Naive thymus-derived CD8-positive, alpha-beta T cell (primary cell): ENCODE measurements at regions not wholly inside any gene's neighbourhood (a gene's known extent, or its start where the extent isn't known, plus 50 kb on each side); places are given as distances from the start of the nearest gene placed in this dataset.
"Not testable (repeated sequence)": the region's sequence is repeated elsewhere in the genome, so short reads cannot be mapped to it uniquely, and the experiment has no call there.

Experiments
- ATAC-seq, 2 donors: fragments of 150-1000 bp; cut with Tn5 transposase in 1 of 2; sonication (Bioruptor Pico), chemical (Tn5 transposase) in 1 of 2; 1 replicate in 1 of 2; 2 replicates in 1 of 2; pipeline ENCODE4 v1.10.0; 2021; ENCODE audit warnings: mild to moderate bottlenecking in 2 of 2, moderate library complexity in 2 of 2
- POLR2A ChIA-PET: fragments of 350-600 bp; sonication (Branson Sonifier 250); formaldehyde crosslinking; loops from one replicate; lab custom pipeline; 2021; ENCODE audit warnings: antibody characterized with exemption; lab: Charles Lee
- DNase-seq, 10 donors: peaks; one replicate each; pipeline versions ENCODE4 v3.0.0 to v3.0.0-alpha.2; 2020 to 2022
- H3K27ac Mint-ChIP-seq, 10 donors: one replicate each; pipeline ENCODE4 v1.8.0; 2020 to 2022; ENCODE audit warnings: mild to moderate bottlenecking in 10 of 10, mixed read lengths in 10 of 10, moderate library complexity in 4 of 10, inconsistent platforms in 1 of 10
- H3K27me3 Mint-ChIP-seq, 5 donors: one replicate each; pipeline ENCODE4 v1.8.0; 2021 to 2022; ENCODE audit warnings: mixed read lengths in 5 of 5
- H3K36me3 Mint-ChIP-seq, 3 donors: one replicate each; pipeline ENCODE4 v1.8.0; 2020 to 2022; ENCODE audit warnings: mixed read lengths in 3 of 3, mild to moderate bottlenecking in 2 of 3, inconsistent platforms in 1 of 3
- H3K4me1 Mint-ChIP-seq, 4 donors: one replicate each; pipeline ENCODE4 v1.8.0; 2021 to 2022; ENCODE audit warnings: mixed read lengths in 4 of 4
- H3K4me3 Mint-ChIP-seq, 10 donors: one replicate each; pipeline ENCODE4 v1.8.0; 2020 to 2022; ENCODE audit warnings: mild to moderate bottlenecking in 10 of 10, mixed read lengths in 10 of 10, moderate library complexity in 6 of 10, inconsistent platforms in 1 of 10
- H3K9me3 Mint-ChIP-seq, 9 donors: one replicate each; pipeline ENCODE4 v1.8.0; 2020 to 2022; ENCODE audit warnings: mixed read lengths in 9 of 9, mild to moderate bottlenecking in 3 of 9, inconsistent platforms in 1 of 9, moderate library complexity in 1 of 9

GRCh38 chr16:65234721-65235320 is 113.0 kb upstream of the CDH11 start:
- Mint-ChIP-seq H3K9me3 (peaks cover 0 to 29% (median 0%) of the 10 kb centered on the region in 9 donors), H3K4me3 (peak overlapping the region in 1 of 10 donors; percentile 66)
- ATAC-seq, DNase-seq, H3K36me3 Mint-ChIP-seq, H3K27ac Mint-ChIP-seq, H3K4me1 Mint-ChIP-seq, POLR2A ChIA-PET, H3K27me3 Mint-ChIP-seq: not testable (repeated sequence)

DNA sequence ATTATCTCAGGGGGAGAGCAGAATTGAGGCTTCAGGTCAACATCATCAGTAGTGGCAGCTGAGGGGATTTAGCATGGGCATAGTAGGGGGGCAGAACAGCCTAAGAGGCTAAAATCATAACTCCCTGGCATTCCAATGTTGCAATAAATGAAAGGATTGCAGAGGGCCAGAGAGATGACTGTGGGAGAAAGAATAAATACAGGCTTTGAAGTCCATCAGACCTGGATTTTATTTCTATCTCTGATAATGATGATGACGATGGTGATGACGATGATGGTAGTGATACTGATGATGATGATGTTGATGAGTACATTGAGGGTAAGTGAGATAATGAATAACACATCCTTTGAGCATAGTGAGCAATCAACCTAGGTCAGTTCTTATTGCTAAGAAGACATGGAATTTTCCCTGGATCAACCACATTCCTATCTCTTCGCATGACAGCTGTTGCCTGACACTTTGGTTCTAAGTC is 107.4 kb upstream of the CDH11 start:
- DNase-seq: no peak
- Mint-ChIP-seq H3K9me3 (peaks cover 0 to 42% (median 4%) of the 10 kb centered on the region in 9 donors), H3K27ac (no peak overlapping the region), H3K4me1 (peaks cover 0 to 3% (median 0%) of the 10 kb centered on the region in 4 donors), H3K4me3 (no peak overlapping the region), H3K27me3 (peaks cover 0 to 3% (median 0%) of the 10 kb centered on the region in 5 donors), H3K36me3 (no peaks in the 10 kb centered on the region)
- no peak for ATAC-seq
- POLR2A ChIA-PET: no interaction called here

- ATAC-seq (no peak), DNase-seq (no peak)
- POLR2A ChIA-PET: no interaction called here
- H3K4me3 Mint-ChIP-seq: no peak overlapping the region
- H3K4me1 Mint-ChIP-seq: peaks cover 0 to 3% (median 0%) of the 10 kb centered on the region in 4 donors
- peaks cover 0 to 43% (median 3%) of the 10 kb centered on the region in 9 donors for H3K9me3 Mint-ChIP-seq
- H3K36me3 Mint-ChIP-seq: no peaks in the 10 kb centered on the region
- H3K27me3 Mint-ChIP-seq: peaks cover 0 to 7% (median 0%) of the 10 kb centered on the region in 5 donors
- H3K27ac Mint-ChIP-seq: no peak overlapping the region
Observed at GRCh38 chr16:65227150-65227835, 105.4 kb upstream of the CDH11 start.

DNA sequence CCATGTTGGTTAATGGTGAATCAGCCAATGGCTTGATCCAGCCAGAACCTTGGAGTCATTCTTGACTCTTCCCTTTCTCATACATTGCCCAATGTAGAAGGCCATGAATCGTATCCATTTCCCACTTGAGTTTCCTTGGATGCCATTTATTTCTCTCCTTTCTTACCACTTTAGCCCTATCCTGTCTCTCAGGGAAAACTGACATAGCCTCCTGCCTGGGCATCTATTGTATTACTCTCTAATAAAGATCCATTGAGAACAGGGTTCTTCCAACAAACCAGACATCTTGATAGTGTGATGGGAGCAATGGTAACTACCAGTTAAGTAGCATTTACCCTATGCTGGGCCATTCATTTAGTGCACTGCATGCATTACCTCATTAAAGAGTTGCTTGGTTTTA is 104.2 kb upstream of the CDH11 start:
- Mint-ChIP-seq H3K36me3 (no peaks in the 10 kb centered on the region), H3K4me3 (no peak overlapping the region), H3K9me3 (peaks cover 0 to 32% (median 3%) of the 10 kb centered on the region in 9 donors), H3K27ac (no peak overlapping the region), H3K27me3 (peaks cover 0 to 7% (median 0%) of the 10 kb centered on the region in 5 donors), H3K4me1 (peaks cover 0 to 3% (median 0%) of the 10 kb centered on the region in 4 donors)
- POLR2A ChIA-PET: no interaction called here
- no peak for ATAC-seq
- DNase-seq: no peak

GRCh38 chr16:65225488-65225887 is 103.6 kb upstream of the CDH11 start:
- DNase-seq (no peak), ATAC-seq (no peak)
- Mint-ChIP-seq H3K4me1 (peaks cover 0 to 3% (median 0%) of the 10 kb centered on the region in 4 donors), H3K4me3 (no peak overlapping the region), H3K9me3 (peaks cover 0 to 30% (median 3%) of the 10 kb centered on the region in 9 donors), H3K36me3 (no peaks in the 10 kb centered on the region), H3K27ac (no peak overlapping the region), H3K27me3 (peaks cover 0 to 7% (median 0%) of the 10 kb centered on the region in 5 donors)
- POLR2A ChIA-PET: no interaction called here

DNA sequence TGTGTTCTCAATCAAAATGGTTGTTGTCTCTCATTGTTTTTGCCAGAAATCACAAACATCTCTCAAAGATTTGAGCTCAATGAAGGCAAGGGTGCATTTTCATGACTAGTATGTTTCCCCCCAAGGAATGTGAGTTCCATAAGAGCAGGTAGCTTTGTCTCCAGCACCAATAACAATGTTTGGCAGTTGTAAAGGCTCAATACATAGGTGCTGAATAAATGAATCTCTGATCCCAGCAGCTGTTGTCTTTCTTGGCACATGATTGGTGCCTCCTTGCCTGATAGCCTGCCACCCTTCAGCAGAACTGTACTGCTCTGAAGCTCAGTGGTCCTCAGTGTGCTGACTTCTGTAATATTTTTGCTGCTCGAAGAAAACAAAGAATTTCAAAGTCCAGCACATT is 103.1 kb upstream of the CDH11 start:
- ATAC-seq (no peak), DNase-seq (no peak)
- peaks cover 0 to 30% (median 3%) of the 10 kb centered on the region in 9 donors for H3K9me3 Mint-ChIP-seq
- H3K36me3 Mint-ChIP-seq: no peaks in the 10 kb centered on the region
- POLR2A ChIA-PET: no interaction called here
- H3K27me3 Mint-ChIP-seq: peaks cover 0 to 7% (median 0%) of the 10 kb centered on the region in 5 donors
- no peak overlapping the region for H3K27ac Mint-ChIP-seq
- H3K4me3 Mint-ChIP-seq: no peak overlapping the region
- peaks cover 0 to 3% (median 0%) of the 10 kb centered on the region in 4 donors for H3K4me1 Mint-ChIP-seq

DNA sequence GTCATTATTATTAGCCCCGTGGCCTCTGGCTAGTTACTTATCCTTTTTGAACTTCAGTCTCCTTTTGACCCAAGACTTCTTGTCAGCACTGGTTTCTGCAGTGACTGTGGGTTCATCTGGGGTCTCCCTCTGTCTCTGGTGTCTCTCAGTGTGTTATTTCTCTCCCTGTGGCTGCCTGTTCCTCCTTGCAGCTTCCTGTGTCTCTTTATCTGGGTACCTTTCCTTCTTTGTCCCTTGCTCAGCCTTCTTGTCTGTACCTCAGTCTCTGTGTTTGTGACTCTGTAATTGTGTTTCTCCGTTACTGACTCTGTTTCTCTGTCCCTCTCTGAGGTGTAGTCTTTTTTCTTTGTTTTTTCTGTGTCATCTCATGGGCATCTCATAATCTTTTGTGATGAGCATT is 102.6 kb upstream of the CDH11 start:
- POLR2A ChIA-PET: no interaction called here
- Mint-ChIP-seq H3K27ac (no peak overlapping the region), H3K9me3 (peaks cover 0 to 30% (median 3%) of the 10 kb centered on the region in 9 donors), H3K27me3 (peaks cover 0 to 7% (median 0%) of the 10 kb centered on the region in 5 donors), H3K36me3 (no peaks in the 10 kb centered on the region), H3K4me1 (peaks cover 0 to 3% (median 0%) of the 10 kb centered on the region in 4 donors), H3K4me3 (no peak overlapping the region)
- no peak for DNase-seq
- ATAC-seq: no peak

- Mint-ChIP-seq H3K27me3 (peaks cover 0 to 7% (median 0%) of the 10 kb centered on the region in 5 donors), H3K4me1 (peaks cover 0 to 3% (median 0%) of the 10 kb centered on the region in 4 donors), H3K9me3 (peaks cover 0 to 20% (median 4%) of the 10 kb centered on the region in 9 donors), H3K4me3 (no peak overlapping the region), H3K36me3 (no peaks in the 10 kb centered on the region), H3K27ac (no peak overlapping the region)
- ATAC-seq: no peak
- DNase-seq: no peak
- POLR2A ChIA-PET: no interaction called here
Observed at GRCh38 chr16:65223335-65223734, 101.5 kb upstream of the CDH11 start.

GRCh38 chr16:65222536-65222935 is 100.7 kb upstream of the CDH11 start:
- no peak overlapping the region for H3K27ac Mint-ChIP-seq
- POLR2A ChIA-PET: no interaction called here
- no peak for ATAC-seq

DNA sequence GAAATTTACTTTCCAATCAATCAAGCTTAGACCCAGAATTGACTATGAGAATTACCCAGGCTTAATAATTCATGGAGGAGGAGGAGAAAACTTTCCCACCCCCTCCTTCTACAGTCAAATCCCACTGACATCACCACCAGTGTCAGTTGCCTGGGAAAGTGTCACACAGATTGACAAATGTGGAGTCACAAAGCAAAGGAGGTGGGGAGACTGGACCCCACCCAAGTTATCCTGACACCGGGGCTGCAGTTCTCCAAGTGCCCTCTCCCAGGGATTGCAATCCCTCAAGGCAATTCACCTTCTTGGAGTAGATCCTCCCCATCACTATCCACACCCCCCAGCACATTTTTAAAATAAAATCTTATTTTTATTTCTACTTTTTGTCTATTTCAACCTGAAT is 100.2 kb upstream of the CDH11 start:
- H3K4me1 Mint-ChIP-seq: no peaks in the 10 kb centered on the region

More at GRCh38 chr16:65222536-65222935, 100.7 kb upstream of the CDH11 start:
- H3K9me3 Mint-ChIP-seq: peaks cover 0 to 14% (median 0%) of the 10 kb centered on the region in 9 donors
- peaks cover 0 to 4% (median 0%) of the 10 kb centered on the region in 5 donors for H3K27me3 Mint-ChIP-seq
- DNase-seq: no peak
- H3K36me3 Mint-ChIP-seq: no peaks in the 10 kb centered on the region
- H3K4me3 Mint-ChIP-seq: no peak overlapping the region
- H3K4me1 Mint-ChIP-seq: no peaks in the 10 kb centered on the region

DNA sequence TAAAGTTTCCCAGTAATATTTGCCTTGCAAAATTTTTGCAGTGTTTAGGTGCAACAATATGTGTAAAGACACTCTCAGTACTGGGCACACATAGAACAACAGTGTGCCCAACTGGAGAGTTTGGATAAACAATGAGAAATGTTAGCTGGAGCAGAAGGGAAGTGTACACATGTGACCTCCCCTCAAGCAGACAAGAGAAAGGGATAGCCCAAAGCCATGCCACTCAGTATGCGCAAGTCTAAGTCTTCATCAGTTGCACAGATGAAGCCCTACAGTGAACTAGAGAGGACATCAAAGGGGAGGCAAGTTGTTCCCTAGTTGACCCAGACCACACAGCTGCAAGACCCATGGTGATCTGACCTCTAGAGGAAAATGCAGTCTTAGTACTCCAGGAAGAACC is 97.9 kb upstream of the CDH11 start:
- Mint-ChIP-seq H3K27ac (no peak overlapping the region), H3K4me1 (no peaks in the 10 kb centered on the region), H3K36me3 (no peaks in the 10 kb centered on the region), H3K27me3 (peaks cover 0 to 4% (median 0%) of the 10 kb centered on the region in 5 donors), H3K4me3 (no peak overlapping the region), H3K9me3 (peaks cover 0 to 27% (median 0%) of the 10 kb centered on the region in 9 donors)
- POLR2A ChIA-PET: no interaction called here
- ATAC-seq (no peak), DNase-seq (no peak)

More for the DNA sequence above, 100.2 kb upstream of the CDH11 start:
- ATAC-seq (no peak), DNase-seq (no peak)
- no peak overlapping the region for H3K4me3 Mint-ChIP-seq
- H3K27ac Mint-ChIP-seq: no peak overlapping the region
- no peaks in the 10 kb centered on the region for H3K36me3 Mint-ChIP-seq
- peaks cover 0 to 4% (median 0%) of the 10 kb centered on the region in 5 donors for H3K27me3 Mint-ChIP-seq
- peaks cover 0 to 16% (median 2%) of the 10 kb centered on the region in 9 donors for H3K9me3 Mint-ChIP-seq
- POLR2A ChIA-PET: no interaction called here

GRCh38 chr16:65218348-65218747 is 96.5 kb upstream of the CDH11 start:
- POLR2A ChIA-PET: no interaction called here
- no peak for DNase-seq
- no peaks in the 10 kb centered on the region for H3K36me3 Mint-ChIP-seq

More at GRCh38 chr16:65218348-65218747, 96.5 kb upstream of the CDH11 start:
- Mint-ChIP-seq H3K4me1 (no peaks in the 10 kb centered on the region), H3K4me3 (no peak overlapping the region), H3K9me3 (peaks cover 0 to 25% (median 4%) of the 10 kb centered on the region in 9 donors), H3K27ac (no peak overlapping the region), H3K27me3 (peaks cover 0 to 4% (median 0%) of the 10 kb centered on the region in 5 donors)
- no peak for ATAC-seq
